ENCODE measurements at regions not wholly inside any gene's neighbourhood (a gene's known extent, or its start where the extent isn't known, plus 50 kb on each side); places are given as distances from the start of the nearest gene placed in this dataset.

DNA sequence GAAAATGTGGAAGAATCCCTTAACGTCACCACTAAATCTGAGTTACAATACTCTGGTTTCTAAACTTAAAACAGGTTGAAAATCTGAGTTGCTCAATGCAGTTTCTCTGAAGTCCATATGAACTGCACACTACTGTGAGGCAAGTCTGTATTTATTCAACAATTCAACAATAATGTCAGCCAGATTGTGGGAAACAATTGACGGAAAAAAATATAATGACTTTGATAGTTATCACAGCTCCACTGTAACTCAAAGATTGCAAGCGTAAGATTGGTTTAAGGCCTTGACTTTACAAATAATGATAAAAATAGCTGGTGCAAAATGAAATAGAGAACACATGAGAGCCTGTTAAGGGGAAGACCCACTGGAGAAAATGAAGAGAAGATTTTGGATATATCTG is 219.4 kb upstream of the CCDC150 start:
- TF ChIP-seq SUZ12 (IDR thresholded peaks at IDR 0.05; ENCODE audit: extremely low read depth, insufficient read depth, insufficient read length): no peak
- no peak for TF ChIP-seq ZNF274 (IDR thresholded peaks at IDR 0.05; ENCODE audit: low read depth, low read length)
- no peak for TF ChIP-seq YY1 (IDR thresholded peaks at IDR 0.05; ENCODE audit: insufficient read depth, insufficient read length)
